WI38 (cell line): ENCODE measurements at regions not wholly inside any gene's neighbourhood (a gene's known extent, or its start where the extent isn't known, plus 50 kb on each side); places are given as distances from the start of the nearest gene placed in this dataset.

Experiments used
- H3K4me3 ChIP-seq: 2 replicates; pipeline ENCODE4 v1.5.1; 2011; ENCODE audit warnings: low read depth, mild to moderate bottlenecking, control low read depth, low read length
- TF ChIP-seq, protein P1 (sequence below): IDR thresholded peaks from 2 replicates; pipeline ENCODE4 v1.5.1; 2012; ENCODE audit warnings: low read depth, mild to moderate bottlenecking, control low read depth, low read length

DNA sequence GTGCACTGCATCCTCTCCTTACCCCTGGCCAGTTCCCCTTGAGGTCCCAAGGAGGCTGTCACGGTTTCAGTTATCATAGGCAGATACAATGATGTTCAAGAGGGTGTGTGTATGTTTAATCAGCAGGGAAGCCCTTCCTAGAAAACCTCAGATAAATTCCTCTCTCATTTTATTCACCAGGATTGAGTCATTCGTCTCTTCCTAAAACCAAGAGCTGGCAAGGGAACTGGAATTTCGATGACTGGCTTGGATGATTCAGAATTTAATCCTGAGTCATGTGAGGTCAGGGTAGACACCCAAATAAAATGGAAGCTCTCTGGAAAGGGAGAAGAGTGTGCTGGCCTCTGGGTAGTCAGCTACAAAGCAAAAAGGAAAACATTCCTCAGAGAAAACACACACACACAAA lies 106.2 kb upstream of the RAPGEF2 start:
- TF ChIP-seq, protein P1, sequence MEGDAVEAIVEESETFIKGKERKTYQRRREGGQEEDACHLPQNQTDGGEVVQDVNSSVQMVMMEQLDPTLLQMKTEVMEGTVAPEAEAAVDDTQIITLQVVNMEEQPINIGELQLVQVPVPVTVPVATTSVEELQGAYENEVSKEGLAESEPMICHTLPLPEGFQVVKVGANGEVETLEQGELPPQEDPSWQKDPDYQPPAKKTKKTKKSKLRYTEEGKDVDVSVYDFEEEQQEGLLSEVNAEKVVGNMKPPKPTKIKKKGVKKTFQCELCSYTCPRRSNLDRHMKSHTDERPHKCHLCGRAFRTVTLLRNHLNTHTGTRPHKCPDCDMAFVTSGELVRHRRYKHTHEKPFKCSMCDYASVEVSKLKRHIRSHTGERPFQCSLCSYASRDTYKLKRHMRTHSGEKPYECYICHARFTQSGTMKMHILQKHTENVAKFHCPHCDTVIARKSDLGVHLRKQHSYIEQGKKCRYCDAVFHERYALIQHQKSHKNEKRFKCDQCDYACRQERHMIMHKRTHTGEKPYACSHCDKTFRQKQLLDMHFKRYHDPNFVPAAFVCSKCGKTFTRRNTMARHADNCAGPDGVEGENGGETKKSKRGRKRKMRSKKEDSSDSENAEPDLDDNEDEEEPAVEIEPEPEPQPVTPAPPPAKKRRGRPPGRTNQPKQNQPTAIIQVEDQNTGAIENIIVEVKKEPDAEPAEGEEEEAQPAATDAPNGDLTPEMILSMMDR = no peak
- H3K4me3 ChIP-seq = no peak overlapping the region

- H3K4me3 ChIP-seq = no peak overlapping the region
- TF ChIP-seq, protein P1 = no peak
Observed at GRCh38 chr4:158997660-158998349, 105.1 kb upstream of the RAPGEF2 start.

DNA sequence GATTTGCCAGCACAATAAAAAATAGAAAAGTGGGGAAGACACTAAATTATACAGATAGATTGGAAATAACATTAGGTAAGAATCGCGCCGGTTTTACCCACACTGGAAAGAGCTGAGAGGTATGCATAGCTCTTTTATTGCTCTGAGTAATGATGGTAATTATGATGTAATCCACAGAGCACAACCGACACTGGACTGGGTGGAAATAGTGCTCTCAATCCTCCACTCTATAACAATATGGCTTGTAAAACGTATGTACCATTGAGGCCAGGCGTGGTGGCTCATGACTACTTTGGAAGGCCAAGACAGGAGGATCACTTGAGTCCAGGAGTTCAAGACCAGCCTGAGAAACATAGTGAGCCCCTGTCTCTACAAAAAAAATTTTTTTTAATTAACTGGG lies 104.3 kb upstream of the RAPGEF2 start:
- TF ChIP-seq, protein P1 = no peak
- H3K4me3 ChIP-seq = no peak overlapping the region

- TF ChIP-seq, protein P1 = no peak
- H3K4me3 ChIP-seq = no peak overlapping the region
Observed at GRCh38 chr4:158999166-158999682, 103.7 kb upstream of the RAPGEF2 start.

DNA sequence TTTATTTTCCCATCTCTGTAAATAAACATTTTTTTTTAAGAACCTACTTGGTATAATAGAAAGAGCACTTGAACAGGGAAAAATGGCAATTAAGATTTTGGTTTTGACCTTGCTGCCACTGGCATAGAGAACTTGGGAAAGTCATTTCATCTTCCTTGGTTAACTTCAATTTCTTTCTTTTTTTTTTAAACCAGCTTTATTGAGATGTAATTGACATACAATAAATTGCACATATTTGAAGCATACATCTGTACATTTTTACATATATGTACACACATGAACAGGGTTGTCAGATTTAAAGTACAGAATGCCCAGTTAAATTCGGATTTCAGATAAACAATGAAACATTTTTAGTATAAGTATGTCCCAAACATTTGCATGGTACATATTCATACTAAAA lies 103.0 kb upstream of the RAPGEF2 start:
- H3K4me3 ChIP-seq = no peak overlapping the region
- TF ChIP-seq, protein P1 = no peak

DNA sequence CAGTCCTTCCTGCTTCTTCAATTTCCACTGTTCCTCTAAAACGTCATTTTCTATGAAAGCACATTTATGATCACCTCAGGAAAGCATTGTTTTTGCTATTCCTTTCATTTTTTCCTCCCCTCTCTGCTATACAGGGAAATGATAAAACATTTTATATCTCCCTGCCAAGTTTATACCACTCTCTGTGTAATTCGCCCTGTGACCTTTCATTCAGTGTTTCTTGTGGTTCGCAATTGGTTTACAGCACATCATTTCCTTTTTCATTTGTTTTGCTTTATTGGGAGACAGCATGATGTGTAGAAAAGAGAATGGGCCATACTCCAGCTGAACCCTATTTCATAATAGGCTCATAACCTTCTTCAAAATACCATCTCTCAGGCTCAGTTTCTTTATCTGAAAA lies 99.9 kb upstream of the RAPGEF2 start:
- no peak overlapping the region for H3K4me3 ChIP-seq
- TF ChIP-seq, protein P1 = no peak

DNA sequence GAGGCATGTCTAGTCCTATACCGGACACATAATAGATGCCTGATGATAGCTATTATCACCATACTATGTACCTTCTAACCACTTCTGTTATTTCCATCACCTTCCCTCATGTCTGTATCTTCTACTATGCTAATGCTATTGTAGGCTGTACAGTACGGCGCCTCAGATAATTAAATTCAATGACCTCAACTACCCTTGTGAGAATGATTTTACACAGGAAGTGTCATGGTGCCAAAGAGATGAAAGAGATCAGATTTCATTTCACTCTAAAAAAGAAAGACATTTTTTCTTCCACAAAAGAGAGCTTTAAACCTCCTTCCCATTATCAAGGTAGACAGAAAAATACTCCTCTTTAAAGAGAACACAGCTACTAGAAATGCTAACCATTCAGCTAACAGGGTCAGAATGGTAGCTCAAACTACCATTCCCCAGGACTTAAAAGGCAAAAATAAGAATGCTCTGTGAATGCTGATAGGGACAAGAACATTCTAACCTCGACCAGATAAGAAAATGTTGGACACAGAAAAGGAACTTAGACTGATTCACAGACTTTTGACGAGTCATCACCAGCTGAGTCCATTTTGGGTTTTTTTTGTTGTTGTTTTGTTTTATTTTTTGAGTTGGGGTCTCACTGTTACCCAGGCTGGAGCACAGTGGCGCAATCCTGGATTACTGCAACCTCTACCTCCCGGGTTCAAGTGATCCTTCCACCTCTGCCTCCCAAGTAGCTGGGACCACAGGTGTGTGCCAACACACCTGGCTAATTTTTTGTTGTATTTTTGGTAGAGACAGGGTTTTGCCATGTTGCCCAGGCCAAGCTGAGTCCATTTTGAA lies 99.2 kb upstream of the RAPGEF2 start:
- TF ChIP-seq, protein P1 = no peak
- H3K4me3 ChIP-seq = no peak overlapping the region
